Neural cell (in vitro differentiated cells): ENCODE measurements at regions not wholly inside any gene's neighbourhood (a gene's known extent, or its start where the extent isn't known, plus 50 kb on each side); places are given as distances from the start of the nearest gene placed in this dataset.

ENCODE experiments used
- CTCF ChIP-seq: fragments of 450-650 bp; IDR thresholded peaks from 2 replicates; pipeline ENCODE4 v1.5.1; 2014; ENCODE audit warnings: antibody characterized with exemption, mild to moderate bottlenecking, moderate library complexity; ENCODE audit not compliant: poor library complexity, severe bottlenecking
- EP300 ChIP-seq: fragments of 450-650 bp; conservative IDR thresholded peaks from 2 replicates; pipeline ENCODE4 v1.6.1; 2014; ENCODE audit warnings: antibody characterized with exemption, mild to moderate bottlenecking, moderate library complexity; ENCODE audit not compliant: poor library complexity, severe bottlenecking
- EZH2 ChIP-seq: fragments of 200-600, 300-800 bp; shearing (Covaris generic), sonication (generic); IDR thresholded peaks from 2 replicates; pipeline ENCODE4 v1.6.1; 2014; ENCODE audit warnings: antibody characterized with exemption, low read length, borderline replicate concordance, mild to moderate bottlenecking; ENCODE audit not compliant: insufficient read depth, poor library complexity, severe bottlenecking
- MXI1 ChIP-seq: fragments of 450-650 bp; conservative IDR thresholded peaks from 2 replicates; pipeline ENCODE4 v1.6.1; 2014; ENCODE audit warnings: antibody characterized with exemption, mild to moderate bottlenecking; ENCODE audit not compliant: poor library complexity, severe bottlenecking
- REST ChIP-seq: IDR thresholded peaks from 2 replicates; pipeline ENCODE4 v1.6.1; 2012; ENCODE audit warnings: borderline replicate concordance
- TAF1 ChIP-seq: IDR thresholded peaks from 2 replicates; pipeline ENCODE4 v1.6.1; 2012; ENCODE audit warnings: low read depth

- TF ChIP-seq CTCF (no peak), MXI1 (no peak), EP300 (no peak), TAF1 (no peak), REST (no peak), EZH2 (no peak)
Observed at GRCh38 chr1:87652176-87652575, 323.5 kb downstream of the LMO4 start.
